ENCODE measurements at regions not wholly inside any gene's neighbourhood (a gene's known extent, or its start where the extent isn't known, plus 50 kb on each side); places are given as distances from the start of the nearest gene placed in this dataset.

GRCh38 chr11:80315200-80315599 is 874.4 kb upstream of the TENM4 start:
- H3K79me2 ChIP-seq (ENCODE audit: control insufficient read depth, insufficient read depth, low read length) = no peaks in the 10 kb centered on the region
- intact Hi-C loops (cut with micrococcal nuclease) (no loop called here), dilution Hi-C loops (cut with MboI; ENCODE audit: extremely low pct_ligation_motif_present, low sequenced_read_pairs) (no loop called here)
- no peaks in the 10 kb centered on the region for H3K9me3 ChIP-seq (replicated peaks; ENCODE audit: control insufficient read depth, insufficient read depth, low read length)
- H2AFZ ChIP-seq (ENCODE audit: low read depth, low read length) = no peak overlapping the region
- no peaks in the 10 kb centered on the region for H3K36me3 ChIP-seq (ENCODE audit: control insufficient read depth in 2 of 2, extremely low read depth in 1 of 2, insufficient read depth in 2 of 2, low read length in 2 of 2)
- no peak overlapping the region for H3K27ac ChIP-seq (ENCODE audit: insufficient read depth, low read depth, low read length)
- no peak overlapping the region for H3K4me2 ChIP-seq (ENCODE audit: insufficient read depth, low read length)
- no peaks in the 10 kb centered on the region for H3K9me1 ChIP-seq (replicated peaks; ENCODE audit: control insufficient read depth, extremely low read depth, insufficient read depth, low read length)
- no peaks in the 10 kb centered on the region for H4K20me1 ChIP-seq (replicated peaks; ENCODE audit: control insufficient read depth, extremely low read depth, insufficient read depth, low read length)
- no peak for DNase-seq (ENCODE audit: low read depth, low spot score)
- H3K9ac ChIP-seq (replicated peaks; ENCODE audit: extremely low read depth, insufficient read depth, low read length) = no peak overlapping the region
- POLR2A ChIA-PET = no interaction called here
- no TSS peak for BruUV-seq (replicated peaks)
- CTCF ChIA-PET = no interaction called here
- FAIRE-seq = no peak
- no peak overlapping the region for H3K4me3 ChIP-seq (replicated peaks in 1 of 3; ENCODE audit: insufficient read depth in 1 of 3, low read depth in 1 of 3, low read length in 3 of 3)
- H3K4me1 ChIP-seq (ENCODE audit: control insufficient read depth, extremely low read depth, insufficient read depth, low read length) = no peaks in the 10 kb centered on the region
- no peak for TF ChIP-seq MAX (IDR thresholded peaks at IDR 0.05; ENCODE audit: insufficient read depth, insufficient read length)
- no peak for TF ChIP-seq CTCF (IDR thresholded peaks at IDR 0.05; ENCODE audit: extremely low read depth in 1 of 2, insufficient read depth in 1 of 2, low read depth in 1 of 2, low read length in 2 of 2)
- no peak for TF ChIP-seq POLR2A (IDR thresholded peaks at IDR 0.05; ENCODE audit: low read depth, low read length)
- TF ChIP-seq MYC (IDR thresholded peaks at IDR 0.05; ENCODE audit: low read depth, low read length) = no peak
- TF ChIP-seq POLR2AphosphoS5 (IDR thresholded peaks at IDR 0.05; ENCODE audit: insufficient read depth, low read depth, low read length) = no peak
- no peak for TF ChIP-seq JUN (IDR thresholded peaks at IDR 0.05; ENCODE audit: borderline replicate concordance, insufficient read depth, insufficient read length, low read depth)
- TF ChIP-seq FOS (IDR thresholded peaks at IDR 0.05; ENCODE audit: borderline replicate concordance, insufficient read depth, low read length) = no peak
- TF ChIP-seq GATA2 (IDR thresholded peaks at IDR 0.05; ENCODE audit: insufficient read depth, insufficient read length, low read depth, low read length) = no peak
- no peak for TF ChIP-seq EZH2 (IDR thresholded peaks at IDR 0.05; ENCODE audit: borderline replicate concordance, low read depth, low read length, severe bottlenecking)
- H3K27me3 ChIP-seq (ENCODE audit: control insufficient read depth in 2 of 2, insufficient read depth in 2 of 2, low read length in 2 of 2) = peaks cover 0 to 2% of the 10 kb centered on the region in 2 experiments
